Mesenteric fat pad (tissue), 1 donor: ENCODE measurements at regions not wholly inside any gene's neighbourhood (a gene's known extent, or its start where the extent isn't known, plus 50 kb on each side); places are given as distances from the start of the nearest gene placed in this dataset.

Experiments used
- DNase-seq: peaks from one replicate; pipeline ENCODE4 v3.0.0-alpha.2; 2020; ENCODE audit warnings: low spot score
- donor health status: DM: yes; HTN: yes; CAD: no.

- no peak for DNase-seq
These were observed 111.0 kb upstream of the SLC25A48 start for GRCh38 chr5:135723491-135723890.

DNA sequence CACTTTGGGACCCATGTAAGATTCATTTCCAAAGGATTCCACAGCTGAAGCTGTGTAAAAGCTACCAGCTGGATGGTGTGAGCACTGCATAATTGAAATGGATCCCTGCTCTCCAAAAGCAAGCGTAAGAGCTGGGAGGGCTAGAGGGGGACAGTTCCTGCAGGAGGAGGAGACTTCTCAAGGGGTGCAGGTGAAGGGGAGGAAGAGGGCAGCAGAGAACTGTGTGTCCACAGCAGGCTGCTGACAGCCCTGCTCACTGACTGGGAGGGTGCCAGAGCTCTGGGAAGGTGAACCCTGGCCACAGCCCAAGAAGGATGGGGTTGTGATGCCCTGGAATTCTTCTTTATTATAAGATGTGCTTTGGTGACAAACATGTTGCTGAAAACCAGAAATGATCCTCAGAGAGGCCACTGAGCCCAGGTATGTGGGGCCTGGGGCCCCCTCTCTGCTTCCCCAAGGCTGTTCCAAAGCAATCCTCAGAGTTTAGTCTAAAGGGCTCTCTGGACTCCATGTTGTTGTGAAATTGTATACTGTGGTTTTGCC is 112.8 kb upstream of the SLC25A48 start:
- peak; percentile 62 for DNase-seq

GRCh38 chr5:135720191-135720590 is 114.3 kb upstream of the SLC25A48 start:
- DNase-seq: peak; percentile 84

DNA sequence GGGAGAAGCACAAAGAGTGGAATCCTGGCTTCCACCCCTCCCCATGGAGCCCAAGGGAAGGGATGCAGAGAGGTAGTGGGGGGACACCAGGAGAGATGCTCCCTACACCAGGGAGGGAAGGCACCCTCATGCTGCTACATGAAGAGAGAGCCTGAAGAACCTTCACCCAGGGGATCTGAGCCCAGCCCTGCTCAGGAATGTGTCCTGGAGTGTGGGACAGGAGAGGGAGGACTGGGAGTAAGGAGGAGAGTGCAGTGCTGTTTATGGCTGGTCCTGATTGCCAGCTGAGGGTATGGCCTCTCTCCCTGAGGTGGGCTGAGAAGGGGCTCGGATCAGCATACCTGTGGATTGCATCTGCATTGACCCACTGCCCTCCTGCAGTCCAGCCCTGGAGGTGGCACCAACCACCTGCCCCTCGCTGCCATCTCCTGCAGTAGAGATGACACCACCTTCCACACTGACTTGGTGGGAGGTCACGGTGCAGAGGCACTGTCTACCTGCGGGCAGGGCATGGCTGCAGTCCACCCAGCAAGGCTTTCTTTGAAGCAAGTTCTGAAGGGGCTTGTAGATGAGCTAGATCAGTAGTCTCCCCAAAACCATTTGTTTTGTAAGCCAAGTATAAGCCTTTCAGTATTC is 114.9 kb upstream of the SLC25A48 start:
- DNase-seq: peak; percentile 37

DNA sequence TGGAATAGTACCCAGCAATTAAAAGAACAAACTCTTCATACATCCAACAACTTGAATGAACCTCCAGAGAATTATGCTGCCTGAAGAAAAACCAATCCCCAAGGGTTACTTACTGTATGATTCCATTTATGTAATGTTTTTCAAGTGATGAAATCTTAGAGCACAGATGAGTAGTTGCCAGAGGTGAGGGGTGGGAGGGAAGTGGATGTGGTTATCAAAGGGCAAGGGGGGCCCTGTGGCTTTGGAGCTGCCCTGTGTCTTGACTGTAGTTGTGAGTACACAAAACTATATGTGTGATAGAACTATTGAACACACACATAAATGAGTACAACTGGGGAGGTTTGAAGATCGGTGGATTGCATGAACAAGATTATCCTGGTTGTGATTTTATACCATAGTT is 115.8 kb upstream of the SLC25A48 start:
- peak; percentile 4 for DNase-seq

DNA sequence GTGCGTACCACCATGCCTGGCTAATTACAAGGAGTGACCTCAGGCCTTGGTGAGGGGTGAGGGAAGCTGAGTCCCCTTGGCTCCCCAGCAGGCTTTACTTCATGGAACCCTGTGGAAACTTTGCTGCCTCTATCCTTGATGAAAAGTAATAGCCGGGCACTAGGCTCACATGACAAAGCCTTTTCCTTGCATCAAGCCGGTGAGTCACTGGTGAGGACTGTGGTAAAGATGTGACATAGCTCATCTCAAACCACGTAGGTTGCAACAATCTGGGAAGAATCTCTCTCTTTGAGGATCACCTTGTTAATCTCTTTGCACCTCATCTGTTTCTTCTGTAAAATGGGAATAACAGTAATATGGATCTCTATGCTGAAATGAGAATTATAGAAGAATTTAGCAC is 116.3 kb upstream of the SLC25A48 start:
- DNase-seq: peak; percentile 49

GRCh38 chr5:135715267-135716055 is 119.0 kb upstream of the SLC25A48 start:
- no peak for DNase-seq

- no peak for DNase-seq
These were observed 120.2 kb upstream of the SLC25A48 start for GRCh38 chr5:135714126-135714894.

GRCh38 chr5:135713161-135713915 is 121.1 kb upstream of the SLC25A48 start:
- no peak for DNase-seq

DNA sequence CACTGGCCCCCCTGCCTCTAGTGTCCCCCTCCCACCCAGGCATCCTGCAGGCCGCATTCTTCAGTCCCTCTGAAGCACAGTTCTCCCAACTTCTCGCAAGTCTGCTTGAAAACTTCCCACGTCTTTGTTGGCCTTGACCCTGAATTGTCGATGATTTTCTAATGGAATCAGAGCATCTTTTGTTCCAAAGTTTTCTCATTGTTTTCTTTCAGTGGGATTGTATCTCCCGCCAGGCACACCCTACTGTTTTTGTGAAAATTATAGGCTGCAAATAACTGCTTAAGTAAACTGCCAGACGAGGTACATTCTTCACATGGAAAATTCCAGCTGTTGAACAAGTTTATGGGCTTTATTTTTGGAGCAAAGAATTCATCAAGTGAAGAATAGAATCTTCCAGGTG is 122.6 kb upstream of the SLC25A48 start:
- DNase-seq: no peak

DNA sequence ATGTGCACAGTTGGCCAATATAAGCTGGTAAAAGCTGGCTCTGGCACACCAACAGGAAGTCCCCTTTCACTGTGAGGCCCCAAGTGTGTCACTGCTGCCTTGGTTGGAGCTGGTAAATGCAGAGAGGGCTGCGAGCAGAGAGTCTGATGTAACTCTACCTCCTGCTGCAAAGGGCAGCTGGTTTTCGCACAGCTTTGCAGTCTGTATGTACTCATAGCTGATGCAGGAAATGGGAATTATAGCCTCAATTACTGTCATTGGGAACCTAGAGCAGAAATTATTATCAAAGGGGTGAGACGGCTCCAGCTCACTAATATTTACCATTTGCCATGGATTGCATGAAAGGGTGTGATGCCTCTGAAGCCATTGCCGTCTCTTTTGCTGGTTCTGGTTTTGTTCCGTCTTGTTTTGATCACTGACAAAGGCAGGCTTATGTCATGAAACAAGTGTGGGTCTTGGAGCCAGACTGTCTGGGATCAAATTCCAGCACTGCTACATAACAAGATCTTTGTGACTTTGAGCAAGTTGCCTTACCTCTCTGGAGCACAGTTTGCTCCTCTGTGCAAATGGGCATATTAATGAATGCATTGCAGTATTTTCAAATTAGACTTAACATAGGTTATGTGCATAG is 124.3 kb upstream of the SLC25A48 start:
- no peak for DNase-seq

DNA sequence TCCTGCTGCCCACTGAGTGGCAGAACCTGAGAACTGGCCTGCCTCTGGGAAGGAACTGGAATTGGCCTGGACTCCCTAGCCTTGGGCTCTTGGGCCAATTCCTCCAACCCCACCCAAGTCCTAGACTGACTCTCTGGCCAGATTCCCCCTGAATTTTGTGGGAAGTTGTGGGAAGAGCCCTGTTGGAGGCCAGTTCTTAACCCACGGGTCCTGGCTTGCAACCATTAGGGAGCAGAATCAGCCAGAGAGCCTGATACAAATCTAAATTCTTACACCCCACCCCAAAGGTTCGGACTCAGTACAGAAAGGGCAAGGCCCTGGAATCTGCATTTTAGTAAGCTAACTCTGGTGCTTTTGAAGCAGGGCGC is 125.3 kb upstream of the SLC25A48 start:
- no peak for DNase-seq

- no peak for DNase-seq
These were observed 125.8 kb upstream of the SLC25A48 start for GRCh38 chr5:135708481-135709207.

DNA sequence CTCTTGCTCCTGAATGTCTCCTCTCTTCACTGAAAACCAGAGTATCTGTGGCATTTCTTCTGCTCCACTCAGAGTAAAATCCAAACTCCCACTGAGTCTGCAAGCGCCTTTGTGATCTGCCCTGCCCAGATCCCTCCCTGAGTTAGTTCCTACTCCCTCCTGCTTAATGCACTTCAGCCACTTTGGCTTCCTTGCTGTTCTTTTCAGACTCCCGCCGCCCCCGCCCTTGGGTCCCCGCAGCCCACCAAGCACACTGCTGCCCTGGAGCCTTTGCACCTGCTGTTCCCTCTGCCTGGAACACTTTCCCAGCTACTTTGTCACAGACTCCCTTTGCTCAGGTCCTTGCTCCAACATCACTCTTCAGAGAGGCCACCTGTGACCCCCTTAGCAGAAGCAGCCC is 127.2 kb upstream of the SLC25A48 start:
- DNase-seq: no peak

DNA sequence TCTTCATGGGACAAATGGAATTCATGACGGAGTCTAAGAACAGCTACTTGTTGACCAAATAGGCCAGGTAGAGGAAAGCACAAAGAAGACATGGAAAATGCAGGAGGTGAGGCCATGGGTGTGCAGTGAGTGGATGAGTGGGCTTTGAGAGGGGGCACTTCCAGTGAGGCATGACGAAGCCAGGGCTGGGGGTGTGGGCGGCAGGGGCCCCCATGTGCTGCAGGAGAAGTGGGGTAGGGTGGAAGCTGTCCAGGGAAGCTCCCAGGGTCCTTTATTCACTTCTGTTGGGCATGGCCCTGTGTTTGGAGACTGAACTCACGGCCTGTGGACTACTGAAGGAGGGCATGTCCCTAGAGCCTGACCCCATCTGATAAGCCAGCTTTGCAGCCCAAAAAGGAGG is 127.6 kb upstream of the SLC25A48 start:
- no peak for DNase-seq

GRCh38 chr5:135706474-135706873 is 127.7 kb upstream of the CXCL14 start:
- no peak for DNase-seq

DNA sequence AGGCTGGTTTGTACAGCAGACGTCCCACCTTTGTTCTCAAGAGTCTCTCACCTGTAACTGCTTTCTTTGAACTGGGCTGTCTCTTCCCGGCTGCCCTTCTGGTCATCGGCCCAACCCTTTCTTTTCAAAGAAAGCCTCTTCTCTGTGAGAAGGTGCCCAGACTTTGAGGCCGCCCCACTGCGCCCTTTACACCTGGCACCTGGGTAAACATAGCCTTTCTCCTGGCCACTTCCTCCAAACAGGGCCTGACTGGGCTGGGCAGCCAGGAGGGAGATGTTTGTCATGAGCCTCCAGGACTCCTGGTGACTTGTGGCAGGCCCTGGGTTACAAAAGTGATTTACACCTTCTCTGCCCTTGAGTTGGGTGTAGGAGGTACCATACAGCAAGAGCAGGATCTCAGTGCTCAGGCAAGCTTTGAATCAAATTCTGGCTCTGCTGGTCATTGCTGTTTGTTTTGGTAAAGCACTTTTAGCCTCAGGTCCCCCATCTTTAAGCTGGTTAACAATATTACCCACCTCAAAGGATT is 127.2 kb upstream of the CXCL14 start:
- no peak for DNase-seq

DNA sequence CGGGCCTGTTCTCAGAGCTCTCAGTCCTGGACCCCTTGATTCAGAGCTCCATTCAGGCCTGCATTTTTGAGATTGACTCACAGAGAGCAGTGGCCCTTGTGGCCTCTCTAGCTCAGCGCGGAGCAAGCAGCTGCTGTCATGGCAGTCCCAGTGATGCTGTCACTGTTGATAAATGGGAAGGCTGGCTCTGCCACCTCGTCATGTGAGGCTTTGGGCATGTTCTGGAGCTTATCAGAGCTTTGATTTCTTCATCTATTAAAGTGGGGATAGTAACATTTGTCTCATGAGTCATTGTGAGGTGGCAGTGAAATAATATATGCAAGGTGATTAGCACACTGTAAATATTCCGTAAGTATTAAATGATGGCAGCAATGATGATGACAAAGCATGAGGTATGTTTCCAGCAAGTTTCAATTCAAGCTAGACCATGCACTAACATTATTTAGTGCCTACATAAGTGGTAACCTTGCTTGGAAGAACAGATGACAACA is 126.4 kb upstream of the CXCL14 start:
- DNase-seq: no peak

DNA sequence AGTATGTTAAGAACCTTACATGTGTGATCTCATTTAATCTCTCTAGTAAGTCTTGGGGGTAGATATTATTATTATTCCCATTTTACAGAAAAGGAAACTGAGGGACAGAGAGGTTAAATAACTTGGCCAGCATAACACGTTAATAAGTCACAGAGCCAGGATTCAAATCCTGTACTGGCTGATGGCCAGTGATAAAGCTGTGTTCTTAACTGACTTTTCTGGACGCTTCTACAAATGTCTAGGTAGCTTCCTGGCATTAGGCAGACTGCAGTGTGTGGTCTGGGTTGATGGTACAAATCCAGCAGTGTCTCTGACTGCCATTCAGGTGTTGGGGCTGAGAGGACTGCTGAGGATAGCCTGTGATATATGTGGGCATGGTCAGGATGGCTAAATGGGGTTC is 125.8 kb upstream of the CXCL14 start:
- DNase-seq: no peak
